ENCODE measurements at regions not wholly inside any gene's neighbourhood (a gene's known extent, or its start where the extent isn't known, plus 50 kb on each side); places are given as distances from the start of the nearest gene placed in this dataset.

- Mint-ChIP-seq H3K27ac (ENCODE audit: low read depth, unreplicated experiment) (no peak overlapping the region), H3K9me3 (ENCODE audit: unreplicated experiment) (peaks cover 8% of the 10 kb centered on the region), H3K4me1 (ENCODE audit: insufficient read depth, unreplicated experiment) (no peaks in the 10 kb centered on the region), H3K36me3 (ENCODE audit: insufficient read depth, unreplicated experiment) (no peaks in the 10 kb centered on the region), H3K27me3 (ENCODE audit: insufficient read depth, unreplicated experiment) (no peaks in the 10 kb centered on the region), H3K4me3 (ENCODE audit: unreplicated experiment) (no peak overlapping the region)
- ChIA-PET CTCF (no interaction called here), POLR2A (interaction anchor here (0.6 kb wide), 1 partner anchor 1131 kb away, joined by 3 read pairs; no protein-coding TSS in a partner anchor)
- intact Hi-C loops (cut with micrococcal nuclease): no loop called here
- DNase-seq (ENCODE audit: unreplicated experiment): no peak
- TF ChIP-seq CTCF (IDR thresholded peaks at IDR 0.05; ENCODE audit: unreplicated experiment): no peak
- no TSS peak for BruUV-seq (replicated peaks)
These were observed 176.3 kb downstream of the NPR3 start for GRCh38 chr5:32887390-32887789.

GRCh38 chr5:32889078-32889477, 178.0 kb downstream of the NPR3 start:
- intact Hi-C loops (cut with micrococcal nuclease): no loop called here
- H3K4me1 Mint-ChIP-seq (ENCODE audit: insufficient read depth, unreplicated experiment): no peaks in the 10 kb centered on the region
- H3K36me3 Mint-ChIP-seq (ENCODE audit: insufficient read depth, unreplicated experiment): no peaks in the 10 kb centered on the region
- H3K4me3 Mint-ChIP-seq (ENCODE audit: unreplicated experiment): no peak overlapping the region
- H3K27ac Mint-ChIP-seq (ENCODE audit: low read depth, unreplicated experiment): no peak overlapping the region
- BruUV-seq (replicated peaks): no TSS peak
- ChIA-PET POLR2A (no interaction called here), CTCF (interaction anchor here (0.5 to 1.0 kb wide), 3 partner anchors 17 to 290 kb away, joined by 3 to 8 read pairs (median 4); no protein-coding TSS in a partner anchor)
- peaks cover 8% of the 10 kb centered on the region for H3K9me3 Mint-ChIP-seq (ENCODE audit: unreplicated experiment)
- no peak for DNase-seq (ENCODE audit: unreplicated experiment)
- TF ChIP-seq CTCF (IDR thresholded peaks at IDR 0.05; ENCODE audit: unreplicated experiment): no peak
- no peaks in the 10 kb centered on the region for H3K27me3 Mint-ChIP-seq (ENCODE audit: insufficient read depth, unreplicated experiment)

GRCh38 chr5:32903613-32904012, 192.5 kb downstream of the NPR3 start:
- no peaks in the 10 kb centered on the region for H3K36me3 Mint-ChIP-seq (ENCODE audit: insufficient read depth, unreplicated experiment)
- POLR2A ChIA-PET: no interaction called here
- intact Hi-C loops (cut with micrococcal nuclease): no loop called here
- H3K27ac Mint-ChIP-seq (ENCODE audit: low read depth, unreplicated experiment): no peak overlapping the region
- no peak for TF ChIP-seq CTCF (IDR thresholded peaks at IDR 0.05; ENCODE audit: unreplicated experiment)
- CTCF ChIA-PET: interaction anchor here (0.5 kb wide), 1 partner anchor 197 kb away, joined by 3 read pairs; no protein-coding TSS in a partner anchor
- no peaks in the 10 kb centered on the region for H3K4me1 Mint-ChIP-seq (ENCODE audit: insufficient read depth, unreplicated experiment)
- no peaks in the 10 kb centered on the region for H3K27me3 Mint-ChIP-seq (ENCODE audit: insufficient read depth, unreplicated experiment)
- no peak overlapping the region for H3K4me3 Mint-ChIP-seq (ENCODE audit: unreplicated experiment)
- BruUV-seq (replicated peaks): no TSS peak
- DNase-seq (ENCODE audit: unreplicated experiment): no peak
- peaks cover 10% of the 10 kb centered on the region for H3K9me3 Mint-ChIP-seq (ENCODE audit: unreplicated experiment)

- H3K4me1 Mint-ChIP-seq (ENCODE audit: insufficient read depth, unreplicated experiment): no peaks in the 10 kb centered on the region
- DNase-seq (ENCODE audit: unreplicated experiment): no peak
- peaks cover 8% of the 10 kb centered on the region for H3K9me3 Mint-ChIP-seq (ENCODE audit: unreplicated experiment)
- CTCF ChIA-PET: interaction anchor here (0.6 to 1.6 kb wide), 4 partner anchors 8 to 200 kb away, joined by 3 to 6 read pairs (median 4); no protein-coding TSS in a partner anchor
- H3K36me3 Mint-ChIP-seq (ENCODE audit: insufficient read depth, unreplicated experiment): no peaks in the 10 kb centered on the region
- H3K27me3 Mint-ChIP-seq (ENCODE audit: insufficient read depth, unreplicated experiment): no peaks in the 10 kb centered on the region
- no peak for TF ChIP-seq CTCF (IDR thresholded peaks at IDR 0.05; ENCODE audit: unreplicated experiment)
- POLR2A ChIA-PET: interaction anchor here (0.8 kb wide), 1 partner anchor 10 kb away, joined by 3 read pairs; no protein-coding TSS in a partner anchor
- H3K4me3 Mint-ChIP-seq (ENCODE audit: unreplicated experiment): no peak overlapping the region
- H3K27ac Mint-ChIP-seq (ENCODE audit: low read depth, unreplicated experiment): no peak overlapping the region
- intact Hi-C loops (cut with micrococcal nuclease): no loop called here
- BruUV-seq (replicated peaks): no TSS peak
These were observed 197.5 kb downstream of the NPR3 start for GRCh38 chr5:32908641-32909040.
